Neuron (in vitro differentiated cells): ENCODE measurements at regions not wholly inside any gene's neighbourhood (a gene's known extent, or its start where the extent isn't known, plus 50 kb on each side); places are given as distances from the start of the nearest gene placed in this dataset.
"Not testable (repeated sequence)": the region's sequence is repeated elsewhere in the genome, so short reads cannot be mapped to it uniquely, and the experiment has no call there.

ENCODE experiments used
- H2AFZ ChIP-seq: one replicate; pipeline ENCODE4 v1.6.1; 2013; ENCODE audit warnings: low read depth, mild to moderate bottlenecking, inconsistent platforms, low read length, moderate library complexity
- H3K27me3 ChIP-seq: one replicate; pipeline ENCODE4 v1.6.1; 2013; ENCODE audit warnings: low read length; ENCODE audit not compliant: insufficient read depth
- H3K36me3 ChIP-seq: one replicate; pipeline ENCODE4 v1.6.1; 2013; ENCODE audit warnings: low read length; ENCODE audit not compliant: insufficient read depth
- H3K4me1 ChIP-seq: one replicate; pipeline ENCODE4 v1.6.1; 2013; ENCODE audit warnings: low read length; ENCODE audit not compliant: insufficient read depth
- H3K4me3 ChIP-seq: 2 replicates; pipeline ENCODE4 v1.5.1; 2013; ENCODE audit warnings: mild to moderate bottlenecking, low read length, moderate library complexity
- H3K9me3 ChIP-seq: one replicate; pipeline ENCODE4 v1.6.1; 2013; ENCODE audit warnings: low read length

DNA sequence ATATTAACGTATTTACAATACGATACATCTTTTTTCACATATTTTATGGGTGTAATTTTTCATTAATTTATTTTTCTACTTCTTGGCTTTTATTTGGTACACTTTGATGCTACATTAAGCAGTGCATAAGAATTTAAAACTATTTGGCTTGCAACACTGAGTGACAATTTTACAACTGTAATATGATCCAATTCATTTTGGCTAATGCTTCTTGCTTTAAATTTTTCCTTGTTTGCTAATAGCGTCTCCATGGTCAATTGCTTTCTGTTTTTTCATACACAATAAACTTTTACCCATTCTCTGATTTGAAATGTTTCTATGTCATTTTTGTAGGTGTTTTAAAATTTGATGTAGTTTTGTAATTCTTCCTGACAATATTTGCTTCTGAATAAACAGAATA lies 773.2 kb downstream of the FAM181B start:
- Histone ChIP-seq H3K4me3 (no peak overlapping the region), H3K4me1 (no peaks in the 10 kb centered on the region), H3K36me3 (no peaks in the 10 kb centered on the region), H3K27me3 (no peaks in the 10 kb centered on the region), H2AFZ (no peak overlapping the region), H3K9me3 (no peaks in the 10 kb centered on the region)

- no peaks in the 10 kb centered on the region for H3K4me1 ChIP-seq
- H3K36me3 ChIP-seq: no peaks in the 10 kb centered on the region
- H2AFZ ChIP-seq: no peak overlapping the region
- no peaks in the 10 kb centered on the region for H3K27me3 ChIP-seq
- no peaks in the 10 kb centered on the region for H3K9me3 ChIP-seq
- no peak overlapping the region for H3K4me3 ChIP-seq
These were observed 774.3 kb downstream of the FAM181B start for GRCh38 chr11:81959341-81959740.

GRCh38 chr11:81954301-81954700 lies 779.4 kb downstream of the FAM181B start:
- H3K36me3 ChIP-seq, H3K27me3 ChIP-seq, H3K4me3 ChIP-seq, H3K9me3 ChIP-seq, H3K4me1 ChIP-seq, H2AFZ ChIP-seq: not testable (repeated sequence)

GRCh38 chr11:81946831-81947230 lies 786.8 kb downstream of the FAM181B start:
- Histone ChIP-seq H3K4me3 (no peak overlapping the region), H3K27me3 (no peaks in the 10 kb centered on the region), H3K4me1 (no peaks in the 10 kb centered on the region), H2AFZ (no peak overlapping the region), H3K36me3 (no peaks in the 10 kb centered on the region), H3K9me3 (no peaks in the 10 kb centered on the region)

- Histone ChIP-seq H3K9me3 (no peaks in the 10 kb centered on the region), H3K36me3 (no peaks in the 10 kb centered on the region), H2AFZ (no peak overlapping the region), H3K4me1 (no peaks in the 10 kb centered on the region), H3K27me3 (no peaks in the 10 kb centered on the region), H3K4me3 (no peak overlapping the region)
These were observed 791.0 kb downstream of the FAM181B start for GRCh38 chr11:81942646-81943045.

DNA sequence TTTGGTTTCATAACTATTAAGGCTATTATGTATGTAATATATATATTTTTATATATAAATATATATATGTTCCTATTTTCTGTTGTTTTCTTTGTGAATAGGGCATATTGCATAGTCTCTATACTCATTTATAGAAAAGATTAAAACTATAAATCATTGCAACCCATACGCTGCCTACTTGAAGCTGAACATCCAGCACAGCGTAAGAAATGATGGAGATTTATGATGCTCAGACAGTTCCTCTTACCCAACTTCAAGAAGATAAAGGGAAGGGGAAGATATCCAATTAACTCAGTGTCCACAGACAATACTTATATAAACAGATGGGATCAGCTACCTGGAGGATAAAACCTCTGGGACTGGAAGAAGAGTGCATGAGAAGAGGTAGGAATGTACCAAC lies 791.7 kb downstream of the FAM181B start:
- Histone ChIP-seq H3K36me3 (no peaks in the 10 kb centered on the region), H3K4me3 (no peak overlapping the region), H3K4me1 (no peaks in the 10 kb centered on the region), H3K27me3 (no peaks in the 10 kb centered on the region), H3K9me3 (no peaks in the 10 kb centered on the region), H2AFZ (no peak overlapping the region)

DNA sequence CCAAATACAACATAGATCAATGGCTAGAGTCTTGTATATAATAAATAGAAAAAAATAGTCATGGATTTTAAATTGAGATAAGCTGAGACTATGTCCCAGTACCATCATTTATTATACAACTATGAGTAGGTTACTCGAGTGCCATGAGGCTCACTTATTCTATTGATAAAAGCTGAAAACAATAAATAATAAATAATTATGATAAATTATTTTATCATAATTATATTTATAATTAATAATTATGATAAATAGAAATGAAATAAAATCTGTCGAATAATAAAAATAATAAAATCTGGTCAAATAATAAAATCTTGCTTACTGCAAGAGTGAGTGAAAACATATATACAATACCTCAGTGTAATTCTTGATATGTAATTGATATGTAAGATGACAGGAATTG lies 801.4 kb downstream of the FAM181B start:
- no peaks in the 10 kb centered on the region for H3K27me3 ChIP-seq
- no peaks in the 10 kb centered on the region for H3K4me1 ChIP-seq
- no peak overlapping the region for H2AFZ ChIP-seq
- no peak overlapping the region for H3K4me3 ChIP-seq
- no peaks in the 10 kb centered on the region for H3K36me3 ChIP-seq
- H3K9me3 ChIP-seq: no peaks in the 10 kb centered on the region

DNA sequence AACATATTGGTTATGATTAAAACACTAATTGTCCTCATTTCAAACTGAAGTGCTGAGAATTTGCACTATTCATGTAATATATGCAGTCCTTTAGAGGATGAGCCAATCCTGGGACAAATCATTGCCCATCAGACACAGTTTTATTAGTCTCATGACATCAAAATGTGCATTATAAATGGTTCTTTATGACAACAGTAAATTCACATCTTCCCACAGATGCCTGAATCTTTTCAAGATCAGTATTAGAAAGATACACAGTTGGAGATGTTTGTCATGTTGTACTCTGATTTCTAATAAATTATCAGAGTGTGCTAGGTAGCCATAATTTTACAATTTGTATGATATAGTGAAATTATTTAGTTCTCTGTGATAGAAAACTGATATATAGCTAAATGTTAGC lies 813.5 kb downstream of the FAM181B start:
- Histone ChIP-seq H3K4me3 (no peak overlapping the region), H3K9me3 (no peaks in the 10 kb centered on the region), H3K4me1 (no peaks in the 10 kb centered on the region), H3K27me3 (no peaks in the 10 kb centered on the region), H3K36me3 (no peaks in the 10 kb centered on the region), H2AFZ (no peak overlapping the region)

DNA sequence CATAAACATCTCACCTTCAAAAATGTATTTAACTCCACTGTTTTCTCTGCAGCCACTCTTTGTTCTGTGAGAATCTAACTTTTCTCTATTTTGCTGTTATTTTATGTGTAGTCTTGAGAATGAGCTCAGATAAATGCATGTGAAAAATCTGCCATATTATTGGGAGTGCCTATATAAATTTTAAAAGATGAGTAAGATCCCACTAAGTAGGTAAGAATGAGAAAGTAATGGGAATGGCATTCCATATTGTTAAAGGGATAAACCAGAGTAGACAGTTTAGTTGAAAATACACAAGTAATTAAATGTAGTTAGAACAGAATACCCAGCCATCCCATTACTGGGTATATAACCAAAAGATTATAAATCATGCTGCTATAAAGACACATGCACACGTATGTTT lies 817.2 kb downstream of the FAM181B start:
- no peaks in the 10 kb centered on the region for H3K36me3 ChIP-seq
- H3K9me3 ChIP-seq: no peaks in the 10 kb centered on the region
- no peaks in the 10 kb centered on the region for H3K27me3 ChIP-seq
- H3K4me3 ChIP-seq: no peak overlapping the region
- H3K4me1 ChIP-seq: no peaks in the 10 kb centered on the region
- H2AFZ ChIP-seq: no peak overlapping the region

GRCh38 chr11:81915045-81915444 lies 818.6 kb downstream of the FAM181B start:
- no peak overlapping the region for H2AFZ ChIP-seq
- no peaks in the 10 kb centered on the region for H3K36me3 ChIP-seq
- no peak overlapping the region for H3K4me3 ChIP-seq
- H3K4me1 ChIP-seq: no peaks in the 10 kb centered on the region
- no peaks in the 10 kb centered on the region for H3K27me3 ChIP-seq
- no peaks in the 10 kb centered on the region for H3K9me3 ChIP-seq

GRCh38 chr11:81913793-81914192 lies 819.9 kb downstream of the FAM181B start:
- H3K4me3 ChIP-seq: no peak overlapping the region
- no peak overlapping the region for H2AFZ ChIP-seq
- H3K4me1 ChIP-seq: no peaks in the 10 kb centered on the region
- H3K27me3 ChIP-seq: no peaks in the 10 kb centered on the region
- no peaks in the 10 kb centered on the region for H3K9me3 ChIP-seq
- H3K36me3 ChIP-seq: no peaks in the 10 kb centered on the region

DNA sequence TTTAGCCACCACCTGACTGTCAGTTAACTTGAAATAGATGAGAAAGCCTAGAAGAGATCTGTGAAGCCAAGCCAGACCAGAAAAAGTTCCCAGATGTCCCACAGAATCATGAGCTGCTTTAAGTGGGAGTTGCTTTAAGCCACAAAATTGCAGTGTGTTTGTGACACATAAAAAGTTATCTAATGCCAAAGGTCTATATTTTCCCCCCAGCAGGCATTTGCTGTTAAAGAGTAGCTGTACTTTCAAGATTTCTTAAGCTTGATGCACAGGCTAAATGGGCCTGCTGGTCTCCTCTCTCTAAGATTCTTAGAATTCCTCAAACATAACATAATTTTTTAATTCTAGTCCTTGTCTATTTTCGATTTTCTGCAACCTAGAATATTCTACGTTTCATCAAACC lies 825.7 kb downstream of the FAM181B start:
- H3K36me3 ChIP-seq: no peaks in the 10 kb centered on the region
- no peaks in the 10 kb centered on the region for H3K27me3 ChIP-seq
- no peak overlapping the region for H3K4me3 ChIP-seq
- no peaks in the 10 kb centered on the region for H3K4me1 ChIP-seq
- H3K9me3 ChIP-seq: no peaks in the 10 kb centered on the region
- no peak overlapping the region for H2AFZ ChIP-seq

DNA sequence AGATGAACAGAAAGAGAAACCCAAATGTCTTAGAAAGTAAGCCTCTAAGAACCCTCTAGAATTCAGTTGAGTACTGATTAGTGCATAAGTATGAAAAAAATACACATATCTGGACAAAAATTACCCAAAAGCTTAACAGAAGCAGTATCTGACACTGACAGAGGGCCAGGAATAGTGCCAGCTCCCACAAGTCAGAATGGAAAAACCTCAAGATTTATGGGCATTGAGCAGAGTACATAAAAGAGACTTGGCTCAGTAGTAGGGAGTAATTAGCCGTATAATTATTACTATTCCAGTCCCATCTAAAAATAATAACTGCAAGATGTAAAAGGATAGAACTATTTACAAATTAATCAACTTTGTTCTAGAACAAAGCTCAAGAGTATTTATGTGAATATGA lies 834.5 kb downstream of the FAM181B start:
- H2AFZ ChIP-seq: no peak overlapping the region
- H3K4me1 ChIP-seq: no peaks in the 10 kb centered on the region
- H3K36me3 ChIP-seq: no peaks in the 10 kb centered on the region
- no peak overlapping the region for H3K4me3 ChIP-seq
- no peaks in the 10 kb centered on the region for H3K9me3 ChIP-seq
- no peaks in the 10 kb centered on the region for H3K27me3 ChIP-seq

DNA sequence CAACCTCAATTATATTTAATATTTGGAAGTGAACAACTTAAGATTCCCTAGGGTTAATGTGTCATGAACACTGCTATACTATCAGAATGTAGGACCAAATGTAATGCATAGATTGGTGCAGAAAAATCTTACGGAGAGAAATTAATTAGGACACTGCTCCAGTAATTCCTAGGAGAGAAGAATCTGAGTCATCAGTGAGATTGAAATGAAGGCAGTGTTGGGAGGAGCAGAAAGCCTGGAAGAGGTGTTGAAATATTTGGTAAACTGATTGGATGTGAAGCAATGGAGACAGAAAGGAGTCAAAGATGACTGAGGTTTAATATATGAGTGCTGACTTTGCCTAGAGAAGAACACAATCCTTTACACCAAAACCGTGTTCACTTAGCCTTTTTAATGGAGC lies 836.0 kb downstream of the FAM181B start:
- Histone ChIP-seq H3K9me3 (no peaks in the 10 kb centered on the region), H3K36me3 (no peaks in the 10 kb centered on the region), H3K4me1 (no peaks in the 10 kb centered on the region), H2AFZ (no peak overlapping the region), H3K4me3 (no peak overlapping the region), H3K27me3 (no peaks in the 10 kb centered on the region)
